ENCODE measurements at regions not wholly inside any gene's neighbourhood (a gene's known extent, or its start where the extent isn't known, plus 50 kb on each side); places are given as distances from the start of the nearest gene placed in this dataset.

DNA sequence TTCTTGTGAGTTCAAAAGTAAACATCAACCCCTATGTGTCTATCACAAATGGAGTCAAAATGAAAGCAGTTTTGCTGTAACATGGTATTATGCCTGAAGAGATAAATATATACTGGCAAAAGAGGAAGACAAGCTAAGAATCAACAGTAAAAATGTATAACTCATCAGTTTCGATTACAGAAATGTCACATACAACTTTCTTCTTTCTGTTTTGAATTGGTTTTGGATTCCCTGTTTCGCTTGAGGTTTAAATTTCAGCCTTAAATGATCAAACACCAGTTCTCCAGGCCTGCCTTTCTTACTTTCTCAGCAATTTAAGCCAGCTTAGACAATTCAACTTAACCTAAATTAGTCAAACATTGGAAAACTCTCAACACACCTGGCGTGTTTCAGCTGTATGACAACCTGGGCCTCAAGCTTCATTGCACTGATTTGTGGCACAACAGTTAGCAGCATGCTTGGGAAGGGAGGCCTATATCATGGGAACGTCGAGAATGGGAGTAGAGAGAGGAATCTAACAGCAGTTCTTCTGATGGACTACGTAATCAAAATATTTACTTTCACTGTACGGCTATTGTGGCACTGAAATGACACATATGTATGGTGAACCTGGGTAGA, 51.9 kb upstream of the MARCKS start:
- DNase-seq, result peak; percentile 84

DNA sequence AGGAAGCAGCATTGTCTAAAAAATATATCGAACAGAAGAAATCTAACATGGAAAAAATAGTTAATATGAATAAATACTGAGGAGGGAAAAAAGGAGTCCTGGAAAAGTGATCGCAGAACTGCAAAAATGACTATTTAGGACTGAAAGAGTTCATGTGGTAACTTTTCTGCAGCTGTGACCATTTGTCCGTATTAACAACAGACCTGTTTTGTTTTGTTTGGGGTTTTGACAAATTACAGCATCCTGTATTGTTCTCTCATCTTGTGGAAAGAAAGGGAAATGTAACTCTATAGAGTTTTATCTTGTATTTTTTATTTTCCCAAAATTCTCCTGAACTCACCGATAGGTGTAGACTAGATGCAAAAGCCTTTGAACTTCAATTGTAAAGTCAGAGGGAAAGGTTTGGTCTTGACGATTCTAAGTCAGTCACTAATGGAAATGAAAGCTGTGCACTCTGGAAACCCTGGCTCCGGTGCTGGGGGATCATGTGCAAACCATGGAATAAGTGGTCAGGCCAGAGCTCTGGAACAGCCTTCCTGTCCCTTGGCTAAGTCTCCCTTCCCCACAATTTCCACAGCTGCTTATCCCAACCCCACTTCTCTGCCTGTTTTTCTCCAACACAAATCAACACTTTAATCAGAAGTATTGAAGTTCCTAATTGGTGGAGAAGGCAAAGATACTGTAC, 51.2 kb upstream of the MARCKS start:
- DNase-seq, result no peak

Measured in MV-4-11 (cell line).